GM12874 (cell line): ENCODE measurements at regions not wholly inside any gene's neighbourhood (a gene's known extent, or its start where the extent isn't known, plus 50 kb on each side); places are given as distances from the start of the nearest gene placed in this dataset.

Source experiments
- CTCF ChIP-seq: IDR thresholded peaks from 2 replicates; pipeline ENCODE4 v1.5.1; 2011; ENCODE audit warnings: low read depth, mild to moderate bottlenecking, control low read depth, low read length, moderate library complexity; ENCODE audit not compliant: insufficient read depth

- TF ChIP-seq CTCF: no peak
Observed at GRCh38 chr12:97162173-97162572, 255.1 kb downstream of the NEDD1 start.

- TF ChIP-seq CTCF: no peak
Observed at GRCh38 chr12:97164936-97165335, 257.9 kb downstream of the NEDD1 start.

- TF ChIP-seq CTCF: no peak
Observed at GRCh38 chr12:97167598-97167997, 260.5 kb downstream of the NEDD1 start.

GRCh38 chr12:97168804-97169203, 261.7 kb downstream of the NEDD1 start:
- no peak for TF ChIP-seq CTCF

- TF ChIP-seq CTCF: no peak
Observed at GRCh38 chr12:97169889-97170567, 263.0 kb downstream of the NEDD1 start.

GRCh38 chr12:97173688-97174410, 266.8 kb downstream of the NEDD1 start:
- no peak for TF ChIP-seq CTCF

- no peak for TF ChIP-seq CTCF
Observed at GRCh38 chr12:97177481-97177880, 270.4 kb downstream of the NEDD1 start.
